NCI-H187 (cell line): ENCODE measurements at regions not wholly inside any gene's neighbourhood (a gene's known extent, or its start where the extent isn't known, plus 50 kb on each side); places are given as distances from the start of the nearest gene placed in this dataset.
"Not testable (repeated sequence)": the region's sequence is repeated elsewhere in the genome, so short reads cannot be mapped to it uniquely, and the experiment has no call there.

ENCODE experiments used
- DNase-seq, 2 experiments: peaks; one replicate each; lab custom pipeline; 2025; lab: John Stamatoyannopoulos, UW

DNA sequence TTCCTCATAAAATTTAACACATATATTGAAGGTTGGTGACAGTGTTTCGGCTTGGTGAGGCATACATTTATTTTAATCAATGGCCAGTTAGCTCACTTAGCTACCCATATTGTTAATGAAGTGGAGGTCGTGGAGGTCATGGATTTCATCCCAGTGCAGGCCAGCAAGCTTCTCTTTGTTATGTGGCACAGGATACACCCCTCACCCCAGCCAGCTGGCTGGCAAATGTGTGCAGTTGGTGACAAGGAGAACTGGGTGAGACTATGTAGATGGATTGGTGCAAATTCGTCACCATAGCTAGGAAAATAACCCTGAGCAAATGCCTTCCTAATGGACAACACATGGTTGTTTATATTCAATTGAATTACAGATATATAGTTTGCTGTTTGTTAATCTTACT is 50.5 kb upstream of the FOXP2 start:
- DNase-seq = no peak

DNA sequence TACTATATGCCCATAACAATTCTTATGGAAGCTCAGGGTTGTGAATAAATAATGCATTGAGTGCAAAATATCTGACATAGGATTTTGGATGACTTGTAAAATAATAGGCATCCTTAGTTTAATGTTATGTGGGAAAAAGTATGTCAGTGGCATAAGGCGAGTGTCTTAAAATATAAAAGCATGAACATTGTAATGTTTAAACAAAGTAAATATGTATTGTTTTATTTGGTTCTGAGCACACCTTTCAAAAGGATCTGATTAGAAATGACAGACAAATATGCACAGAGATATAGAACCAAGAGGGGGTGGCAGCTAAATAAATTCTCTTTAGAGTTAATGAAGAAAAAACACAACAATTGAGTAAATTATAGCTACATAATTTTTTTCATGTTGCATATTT is 51.3 kb upstream of the FOXP2 start:
- no peak for DNase-seq

- DNase-seq = no peak
These were observed 55.7 kb upstream of the FOXP2 start for GRCh38 chr7:114358911-114359310.

DNA sequence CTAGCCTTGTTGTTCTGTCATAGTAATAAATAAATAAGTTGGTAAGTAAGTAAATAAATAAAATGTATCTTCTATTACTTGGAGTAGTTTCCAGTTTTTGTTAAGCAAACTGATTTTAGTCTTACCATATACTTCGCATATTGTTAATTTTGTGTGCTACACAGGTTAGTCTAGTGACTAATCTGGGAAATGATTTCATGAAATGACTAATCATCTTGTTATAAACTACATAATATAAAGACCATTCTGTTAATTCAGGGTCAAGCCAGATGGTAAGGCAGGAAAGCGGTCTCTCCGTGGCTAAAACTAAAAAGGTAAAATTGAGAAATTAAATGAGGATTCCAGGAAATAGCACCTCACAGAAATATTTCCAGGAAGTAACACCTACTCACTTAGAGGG is 58.5 kb upstream of the FOXP2 start:
- no peak for DNase-seq

DNA sequence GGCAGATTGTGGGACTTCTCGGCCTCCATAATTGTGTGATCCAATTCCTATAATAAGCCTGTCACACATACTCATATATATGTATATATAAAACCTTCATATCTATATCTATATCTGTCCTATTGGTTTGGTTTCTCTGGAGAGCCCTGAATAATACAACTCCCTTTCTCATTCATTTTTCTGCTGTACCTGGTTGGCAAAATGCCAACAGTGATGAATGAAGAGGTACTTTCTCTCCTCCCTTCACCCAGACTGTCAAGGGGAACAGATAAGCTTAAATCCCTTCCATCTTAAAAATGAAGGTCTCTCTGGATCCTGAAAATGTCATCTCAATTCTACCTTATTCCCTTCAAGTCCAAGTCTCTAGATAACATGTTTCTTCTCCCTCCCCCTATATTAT is 60.3 kb upstream of the FOXP2 start:
- no peak for DNase-seq

GRCh38 chr7:114345494-114345893 is 69.1 kb upstream of the FOXP2 start:
- no peak for DNase-seq

- DNase-seq = no peak
These were observed 70.5 kb upstream of the FOXP2 start for GRCh38 chr7:114343949-114344708.

- no peak for DNase-seq
These were observed 72.0 kb upstream of the FOXP2 start for GRCh38 chr7:114342431-114343179.

DNA sequence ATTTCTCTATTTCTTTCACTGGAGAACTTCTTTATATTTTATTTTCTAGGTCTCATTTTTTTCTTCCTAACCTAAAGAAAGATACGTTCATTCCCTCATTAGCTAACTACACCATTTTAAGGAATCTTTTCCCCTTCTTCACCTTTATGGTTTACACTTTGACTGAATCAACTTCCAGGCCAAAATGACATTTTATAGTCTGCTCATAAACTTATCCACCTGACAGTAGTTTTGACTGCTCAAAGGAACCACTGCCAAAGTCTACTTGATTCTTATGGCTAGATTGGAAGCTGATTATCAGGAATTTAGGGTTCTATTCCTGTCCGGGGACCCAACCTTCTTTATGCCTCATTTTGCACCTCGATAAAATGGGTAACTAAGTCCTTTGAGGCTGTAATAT is 73.0 kb upstream of the FOXP2 start:
- DNase-seq = no peak

- DNase-seq = no peak
These were observed 79.6 kb upstream of the FOXP2 start for GRCh38 chr7:114334989-114335388.

DNA sequence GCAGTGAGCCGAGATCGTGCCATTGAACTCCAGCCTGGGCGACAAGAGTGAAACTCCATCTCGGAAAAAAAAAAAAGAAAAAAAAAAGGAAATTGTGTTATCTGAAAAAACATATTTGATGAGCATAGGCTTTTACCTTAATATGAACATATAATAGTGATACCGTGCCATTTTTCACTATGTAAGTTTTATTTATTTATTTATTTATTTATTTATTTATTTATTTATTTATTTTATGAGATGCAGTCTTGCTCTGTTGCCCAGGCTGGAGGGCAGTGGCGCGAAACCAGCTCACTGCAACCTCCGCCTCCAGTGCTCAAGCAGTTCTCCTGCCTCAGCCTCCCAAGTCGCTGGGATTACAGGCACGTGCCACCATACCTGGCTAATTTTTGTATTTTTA is 85.2 kb upstream of the FOXP2 start:
- not testable (repeated sequence) for DNase-seq

DNA sequence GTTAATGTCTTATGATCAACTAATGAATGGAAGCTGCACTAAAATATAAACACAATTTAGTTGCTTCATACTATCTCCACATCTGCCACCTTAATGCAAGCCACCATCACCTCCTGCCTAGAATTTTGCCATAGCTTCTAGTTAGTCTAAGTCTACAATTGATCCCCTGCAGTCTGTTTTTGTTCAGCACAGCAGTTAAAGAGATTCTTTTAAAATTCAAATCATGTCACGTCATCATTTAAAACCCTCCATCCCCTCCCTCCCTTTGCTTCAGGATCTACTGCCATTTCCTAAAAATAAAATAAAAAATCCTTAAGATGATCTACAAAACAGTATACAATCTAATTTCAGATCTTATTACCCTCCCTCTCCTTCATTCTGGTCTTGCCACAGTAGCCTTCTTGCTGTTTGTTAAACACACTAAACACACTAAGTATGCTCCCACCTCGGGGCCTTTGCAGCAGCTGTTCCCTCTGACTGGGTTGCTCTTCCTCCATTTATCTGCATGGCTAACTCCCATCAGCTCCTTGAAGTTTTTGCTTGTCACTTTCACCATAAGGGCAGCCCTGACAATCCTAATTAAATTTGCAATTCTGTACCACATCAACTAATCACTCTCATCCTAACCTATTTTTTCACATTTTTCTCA is 97.0 kb upstream of the FOXP2 start:
- no peak for DNase-seq

DNA sequence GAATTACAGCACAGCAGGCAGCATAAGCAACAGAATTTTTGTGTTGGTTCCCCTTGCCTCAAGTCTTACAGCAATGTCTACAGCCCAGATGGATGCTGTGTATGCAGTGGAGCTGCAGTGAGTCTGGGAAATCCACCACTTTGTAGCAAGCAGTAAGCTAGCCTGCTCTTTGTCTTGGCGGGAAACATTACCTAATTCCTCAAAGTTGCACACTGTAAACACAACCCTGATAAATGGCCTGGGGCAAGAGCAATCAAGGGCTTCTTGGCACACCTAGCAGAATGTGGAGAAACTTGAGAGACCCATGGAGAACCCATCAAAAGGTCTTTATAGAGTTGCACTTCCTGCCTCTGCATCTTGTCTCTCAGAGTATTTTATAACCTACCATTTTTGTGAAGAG is 102.0 kb upstream of the FOXP2 start:
- DNase-seq = no peak

GRCh38 chr7:114310345-114311110 is 104.1 kb upstream of the FOXP2 start:
- DNase-seq = no peak

DNA sequence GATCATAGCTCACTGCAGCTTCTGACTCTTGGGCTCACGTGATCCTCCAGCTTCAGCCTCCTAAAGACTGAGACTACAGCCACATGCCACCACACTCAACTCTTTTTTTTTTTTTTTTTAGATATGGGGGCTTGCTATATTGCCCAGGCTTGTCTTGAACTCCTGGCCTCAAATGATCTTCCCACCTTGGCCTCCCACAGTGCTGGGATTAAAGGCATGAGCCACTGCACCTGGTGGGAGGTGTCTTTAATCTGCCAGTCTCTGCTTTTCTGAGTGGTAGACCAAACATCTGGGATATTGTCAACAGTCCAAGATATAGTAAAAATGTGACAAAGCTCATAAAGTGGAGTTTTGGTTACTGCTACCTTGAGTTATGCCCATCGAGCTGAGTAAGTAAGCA is 104.9 kb upstream of the FOXP2 start:
- no peak for DNase-seq

GRCh38 chr7:114303301-114303700 is 111.3 kb upstream of the FOXP2 start:
- DNase-seq = no peak

DNA sequence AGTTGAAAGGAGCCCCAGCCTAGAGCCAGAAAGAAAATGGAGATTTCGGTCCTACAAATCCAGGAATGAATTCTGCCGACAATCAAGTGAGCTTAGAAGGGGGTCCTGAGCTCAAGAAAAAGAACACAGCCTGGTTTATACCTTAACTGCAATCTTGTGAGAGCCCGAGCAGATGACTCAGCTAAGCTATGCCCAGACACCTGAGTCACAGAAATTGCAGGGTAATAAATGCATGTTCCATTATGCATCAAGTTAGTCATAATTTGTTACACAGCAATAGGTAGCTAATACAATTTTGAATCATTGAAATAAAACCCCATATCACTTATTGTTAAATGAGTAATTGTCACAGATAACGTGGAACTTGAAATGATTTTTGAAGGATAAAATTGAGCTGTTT is 111.8 kb upstream of the FOXP2 start:
- no peak for DNase-seq

GRCh38 chr7:114298011-114298410 is 116.6 kb upstream of the FOXP2 start:
- no peak for DNase-seq

GRCh38 chr7:114297121-114297520 is 117.5 kb upstream of the FOXP2 start:
- no peak for DNase-seq

GRCh38 chr7:114295522-114295921 is 119.1 kb upstream of the FOXP2 start:
- DNase-seq = no peak

DNA sequence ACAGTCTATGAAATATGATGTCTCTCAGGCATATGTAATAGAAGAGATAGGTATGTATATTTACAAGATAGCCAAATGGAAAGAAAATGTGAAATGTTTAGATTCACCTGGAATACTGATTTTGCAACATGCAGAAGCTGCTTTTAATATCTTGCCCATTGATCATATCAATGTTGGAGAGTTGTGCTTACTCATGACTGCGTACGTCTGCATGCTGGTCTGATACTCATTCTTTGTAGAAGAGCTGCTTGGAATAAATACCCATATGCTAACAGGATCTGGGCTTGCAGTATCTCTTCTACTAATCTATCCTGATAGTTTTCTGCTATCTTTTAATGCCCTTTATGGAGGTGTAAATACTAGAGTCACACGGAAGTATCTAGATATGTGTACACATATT is 120.6 kb upstream of the FOXP2 start:
- no peak for DNase-seq

DNA sequence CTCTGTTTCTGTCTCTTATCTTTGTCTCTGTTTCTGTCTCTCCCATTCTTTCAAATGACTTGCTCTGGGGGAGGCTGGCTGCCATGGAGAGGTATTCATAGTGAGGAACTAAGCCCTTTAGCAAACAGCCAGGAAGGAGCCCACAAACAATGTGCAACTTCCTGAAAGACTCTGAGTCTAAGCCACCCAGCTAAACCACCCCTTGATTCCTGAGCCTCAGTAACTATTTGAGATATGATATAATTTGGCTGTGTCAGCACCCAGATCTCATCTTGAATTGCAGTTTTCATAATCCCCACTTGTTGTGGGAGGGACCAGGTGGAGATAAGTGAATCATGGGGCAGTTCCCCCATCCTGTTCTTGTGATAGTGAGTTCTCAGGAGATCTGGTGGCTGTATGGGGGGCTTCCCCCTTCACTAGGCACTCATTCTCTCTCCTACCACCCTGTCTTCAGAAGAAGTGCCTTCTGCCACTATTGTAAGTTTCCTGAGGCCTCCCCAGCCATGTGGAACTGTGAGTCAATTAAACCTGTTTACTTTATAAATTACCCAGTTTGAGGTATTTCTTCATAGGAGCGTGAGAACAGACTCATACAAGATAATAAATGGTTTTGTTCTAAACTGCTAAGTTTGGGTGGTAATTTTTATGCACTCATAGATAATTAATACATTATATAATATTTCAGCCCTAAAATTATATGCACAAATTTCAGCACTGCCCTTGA is 121.2 kb upstream of the FOXP2 start:
- no peak for DNase-seq
